HCT116 (cell line): ENCODE measurements at regions not wholly inside any gene's neighbourhood (a gene's known extent, or its start where the extent isn't known, plus 50 kb on each side); places are given as distances from the start of the nearest gene placed in this dataset.

ENCODE experiments used
- CBX3 ChIP-seq: IDR thresholded peaks from 2 replicates; pipeline ENCODE4 v1.6.1; 2012; ENCODE audit warnings: low read depth
- CTCF ChIP-seq, 3 experiments: fragments of 200-600 bp in 1 of 3; sonication (generic) in 1 of 3; IDR thresholded peaks in 2 of 3; conservative IDR thresholded peaks in 1 of 3; 2 replicates each; pipeline ENCODE4 v1.5.1; 2012 to 2017; ENCODE audit warnings: low read depth in 2 of 3, low read length in 2 of 3, antibody characterized with exemption in 1 of 3, borderline replicate concordance in 1 of 3, control low read depth in 1 of 3, mild to moderate bottlenecking in 1 of 3, mixed read lengths in 1 of 3, mixed run types in 1 of 3, moderate library complexity in 1 of 3; ENCODE audit not compliant: insufficient read depth in 1 of 3
- JUND ChIP-seq: IDR thresholded peaks from 2 replicates; pipeline ENCODE4 v1.6.1; 2012
- MAX ChIP-seq: IDR thresholded peaks from 2 replicates; pipeline ENCODE4 v1.6.1; 2012
- POLR2A ChIP-seq: IDR thresholded peaks from 2 replicates; pipeline ENCODE4 v1.7.0; 2011; ENCODE audit warnings: borderline replicate concordance; ENCODE audit not compliant: insufficient read depth, insufficient read length; ENCODE audit errors: extremely low read depth
- POLR2AphosphoS5 ChIP-seq: IDR thresholded peaks from 2 replicates; pipeline ENCODE4 v1.6.1; 2011; ENCODE audit warnings: mild to moderate bottlenecking, low read depth, low read length, moderate library complexity
- RAD21 ChIP-seq: IDR thresholded peaks from 2 replicates; pipeline ENCODE4 v1.6.1; 2012; ENCODE audit warnings: low read depth, mild to moderate bottlenecking

- TF ChIP-seq CTCF (IDR thresholded peaks at IDR 0.05 in 2 of 3, conservative IDR thresholded peaks at IDR 0.05 in 1 of 3; ENCODE audit: borderline replicate concordance in 1 of 3, insufficient read depth in 1 of 3, low read depth in 2 of 3, low read length in 2 of 3) (no peak), POLR2AphosphoS5 (no peak), MAX (no peak), CBX3 (no peak), RAD21 (no peak), JUND (no peak), POLR2A (no peak)
Observed at GRCh38 chr1:101476541-101476940, 239.7 kb downstream of the S1PR1 start.
